Activated naive CD4-positive, alpha-beta T cell (primary cell): ENCODE measurements at regions not wholly inside any gene's neighbourhood (a gene's known extent, or its start where the extent isn't known, plus 50 kb on each side); places are given as distances from the start of the nearest gene placed in this dataset.
"Not testable (repeated sequence)": the region's sequence is repeated elsewhere in the genome, so short reads cannot be mapped to it uniquely, and the experiment has no call there.

Experiments used
- DNase-seq, 4 experiments: peaks; one replicate each; lab custom pipeline; 2025; lab: John Stamatoyannopoulos, UW

- no peak for DNase-seq
Measured at GRCh38 chr2:17362956-17363355, 155.3 kb downstream of the RAD51AP2 start.

- no peak for DNase-seq
Measured at GRCh38 chr2:17355608-17356329, 162.5 kb downstream of the RAD51AP2 start.

- no peak for DNase-seq
Measured at GRCh38 chr2:17353263-17353662, 165.0 kb downstream of the RAD51AP2 start.

- DNase-seq = not testable (repeated sequence)
Measured at GRCh38 chr2:17342692-17343091, 175.5 kb downstream of the RAD51AP2 start.

- DNase-seq = no peak
Measured at GRCh38 chr2:17337507-17337906, 180.7 kb downstream of the RAD51AP2 start.

GRCh38 chr2:17336458-17336857 lies 181.8 kb downstream of the RAD51AP2 start:
- no peak for DNase-seq

GRCh38 chr2:17334300-17334699 lies 183.9 kb downstream of the RAD51AP2 start:
- DNase-seq = no peak

GRCh38 chr2:17331636-17332035 lies 186.6 kb downstream of the RAD51AP2 start:
- no peak for DNase-seq

- no peak for DNase-seq
Measured at GRCh38 chr2:17328161-17328560, 190.1 kb downstream of the RAD51AP2 start.

GRCh38 chr2:17327649-17328048 lies 190.6 kb downstream of the RAD51AP2 start:
- no peak for DNase-seq

GRCh38 chr2:17326717-17327116 lies 191.5 kb downstream of the RAD51AP2 start:
- no peak for DNase-seq

GRCh38 chr2:17323697-17324096 lies 194.5 kb downstream of the RAD51AP2 start:
- no peak for DNase-seq

GRCh38 chr2:17322461-17322860 lies 195.8 kb downstream of the RAD51AP2 start:
- no peak for DNase-seq

- no peak for DNase-seq
Measured at GRCh38 chr2:17319090-17319489, 199.2 kb downstream of the RAD51AP2 start.

- no peak for DNase-seq
Measured at GRCh38 chr2:17318013-17318412, 200.2 kb downstream of the RAD51AP2 start.

- no peak for DNase-seq
Measured at GRCh38 chr2:17317439-17317976, 200.7 kb downstream of the RAD51AP2 start.

- no peak for DNase-seq
Measured at GRCh38 chr2:17313261-17313660, 205.0 kb downstream of the RAD51AP2 start.

GRCh38 chr2:17311771-17312511 lies 206.3 kb downstream of the RAD51AP2 start:
- DNase-seq = no peak

- no peak for DNase-seq
Measured at GRCh38 chr2:17311106-17311619, 207.1 kb downstream of the RAD51AP2 start.

- DNase-seq = no peak
Measured at GRCh38 chr2:17309741-17310339, 208.4 kb downstream of the RAD51AP2 start.

GRCh38 chr2:17309181-17309580 lies 209.1 kb downstream of the RAD51AP2 start:
- no peak for DNase-seq

- no peak for DNase-seq
Measured at GRCh38 chr2:17306706-17307105, 211.5 kb downstream of the RAD51AP2 start.

- no peak for DNase-seq
Measured at GRCh38 chr2:17306219-17306618, 212.0 kb downstream of the RAD51AP2 start.
